Parathyroid adenoma (tissue), 2 donors: ENCODE measurements at regions not wholly inside any gene's neighbourhood (a gene's known extent, or its start where the extent isn't known, plus 50 kb on each side); places are given as distances from the start of the nearest gene placed in this dataset.

Experiments
- H2AFZ ChIP-seq: fragments of 300-600 bp; sonication (generic); one replicate; pipeline ENCODE4 v1.7.0; 2017; ENCODE audit warnings: antibody characterized with exemption, mild to moderate bottlenecking
- H3K27ac ChIP-seq: fragments of 300-600 bp; sonication (generic); one replicate; pipeline ENCODE4 v1.7.0; 2017
- H3K27me3 ChIP-seq: fragments of 300-600 bp; sonication (generic); one replicate; pipeline ENCODE4 v1.7.0; 2017; ENCODE audit warnings: low read length; ENCODE audit not compliant: control insufficient read depth, insufficient read depth
- H3K36me3 ChIP-seq: fragments of 300-600 bp; sonication (generic); one replicate; pipeline ENCODE4 v1.7.0; 2017; ENCODE audit warnings: low read length; ENCODE audit not compliant: control insufficient read depth, insufficient read depth
- H3K4me1 ChIP-seq: fragments of 300-600 bp; sonication (generic); one replicate; pipeline ENCODE4 v1.7.0; 2017; ENCODE audit warnings: control low read depth
- H3K4me2 ChIP-seq: fragments of 300-600 bp; sonication (generic); one replicate; pipeline ENCODE4 v1.7.0; 2017; ENCODE audit warnings: low read length
- H3K4me3 ChIP-seq: fragments of 300-600 bp; sonication (generic); one replicate; pipeline ENCODE4 v1.7.0; 2017; ENCODE audit warnings: low read depth, low read length
- H3K79me2 ChIP-seq: fragments of 300-600 bp; sonication (generic); one replicate; pipeline ENCODE4 v1.7.0; 2017; ENCODE audit warnings: control low read depth
- H3K9ac ChIP-seq: fragments of 300-600 bp; sonication (generic); one replicate; pipeline ENCODE4 v1.7.0; 2017; ENCODE audit warnings: mild to moderate bottlenecking
- H3K9me3 ChIP-seq: fragments of 300-600 bp; sonication (generic); one replicate; pipeline ENCODE4 v1.7.0; 2017; ENCODE audit warnings: low read length; ENCODE audit not compliant: control insufficient read depth
- TF ChIP-seq, protein P1 (sequence below): fragments of 300-600 bp; sonication (generic); IDR thresholded peaks from one replicate; pipeline ENCODE4 v1.7.0; 2017; ENCODE audit warnings: antibody characterized with exemption, mild to moderate bottlenecking
- donor health status: primary hyperparathyroidism.

DNA sequence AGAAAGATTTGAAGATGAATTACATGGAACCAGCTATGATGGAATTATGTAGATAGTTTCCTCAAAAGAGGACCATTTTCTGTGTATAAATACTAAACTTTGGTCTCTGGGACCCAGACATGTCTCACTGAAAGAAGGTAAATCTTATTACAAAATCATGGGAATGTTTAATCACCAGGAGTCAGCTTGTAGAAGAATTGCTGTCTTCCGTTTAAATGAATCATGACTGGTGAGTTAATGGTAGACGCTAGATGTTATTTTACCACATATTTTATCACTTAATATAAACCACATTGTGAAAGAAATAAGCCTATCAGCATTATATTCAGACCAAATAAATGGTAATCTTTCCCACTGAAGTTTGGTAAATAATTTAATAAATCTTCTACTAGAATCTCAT, 322.3 kb upstream of the SUCLG2 start:
- no peak overlapping the region for H3K9ac ChIP-seq
- no peaks in the 10 kb centered on the region for H3K27me3 ChIP-seq
- TF ChIP-seq, protein P1, sequence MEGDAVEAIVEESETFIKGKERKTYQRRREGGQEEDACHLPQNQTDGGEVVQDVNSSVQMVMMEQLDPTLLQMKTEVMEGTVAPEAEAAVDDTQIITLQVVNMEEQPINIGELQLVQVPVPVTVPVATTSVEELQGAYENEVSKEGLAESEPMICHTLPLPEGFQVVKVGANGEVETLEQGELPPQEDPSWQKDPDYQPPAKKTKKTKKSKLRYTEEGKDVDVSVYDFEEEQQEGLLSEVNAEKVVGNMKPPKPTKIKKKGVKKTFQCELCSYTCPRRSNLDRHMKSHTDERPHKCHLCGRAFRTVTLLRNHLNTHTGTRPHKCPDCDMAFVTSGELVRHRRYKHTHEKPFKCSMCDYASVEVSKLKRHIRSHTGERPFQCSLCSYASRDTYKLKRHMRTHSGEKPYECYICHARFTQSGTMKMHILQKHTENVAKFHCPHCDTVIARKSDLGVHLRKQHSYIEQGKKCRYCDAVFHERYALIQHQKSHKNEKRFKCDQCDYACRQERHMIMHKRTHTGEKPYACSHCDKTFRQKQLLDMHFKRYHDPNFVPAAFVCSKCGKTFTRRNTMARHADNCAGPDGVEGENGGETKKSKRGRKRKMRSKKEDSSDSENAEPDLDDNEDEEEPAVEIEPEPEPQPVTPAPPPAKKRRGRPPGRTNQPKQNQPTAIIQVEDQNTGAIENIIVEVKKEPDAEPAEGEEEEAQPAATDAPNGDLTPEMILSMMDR, result no peak
- H3K4me1 ChIP-seq, result no peaks in the 10 kb centered on the region
- H3K9me3 ChIP-seq, result no peaks in the 10 kb centered on the region
- H3K4me3 ChIP-seq, result no peak overlapping the region
- no peaks in the 10 kb centered on the region for H3K36me3 ChIP-seq
- H3K4me2 ChIP-seq, result no peak overlapping the region
- no peak overlapping the region for H2AFZ ChIP-seq
- no peak overlapping the region for H3K27ac ChIP-seq
- no peaks in the 10 kb centered on the region for H3K79me2 ChIP-seq

DNA sequence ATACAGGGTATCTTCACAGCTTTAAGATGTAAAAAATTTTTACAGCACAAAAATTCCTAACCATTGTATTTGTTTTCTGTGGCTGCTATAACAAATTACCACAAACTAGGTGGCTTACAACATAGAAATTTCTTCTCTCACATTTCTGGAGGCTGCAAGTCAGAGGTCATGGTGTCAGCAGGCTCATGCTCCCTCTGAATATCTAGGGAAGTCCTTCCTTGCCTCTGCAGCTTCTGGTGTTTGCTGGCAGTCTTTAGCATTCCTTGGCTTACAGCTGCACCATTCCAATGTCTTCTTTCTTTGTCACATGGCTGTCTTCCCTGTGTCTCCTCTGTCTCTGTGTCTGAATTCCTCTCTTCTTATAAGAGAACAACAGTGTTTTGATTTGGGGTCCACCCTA, 310.2 kb upstream of the SUCLG2 start:
- TF ChIP-seq, protein P1, result no peak
- Histone ChIP-seq H3K27ac (no peak overlapping the region), H3K4me1 (no peaks in the 10 kb centered on the region), H2AFZ (no peak overlapping the region), H3K4me2 (no peak overlapping the region), H3K27me3 (no peaks in the 10 kb centered on the region), H3K9me3 (no peaks in the 10 kb centered on the region), H3K4me3 (no peak overlapping the region), H3K36me3 (no peaks in the 10 kb centered on the region), H3K9ac (no peak overlapping the region), H3K79me2 (no peaks in the 10 kb centered on the region)

DNA sequence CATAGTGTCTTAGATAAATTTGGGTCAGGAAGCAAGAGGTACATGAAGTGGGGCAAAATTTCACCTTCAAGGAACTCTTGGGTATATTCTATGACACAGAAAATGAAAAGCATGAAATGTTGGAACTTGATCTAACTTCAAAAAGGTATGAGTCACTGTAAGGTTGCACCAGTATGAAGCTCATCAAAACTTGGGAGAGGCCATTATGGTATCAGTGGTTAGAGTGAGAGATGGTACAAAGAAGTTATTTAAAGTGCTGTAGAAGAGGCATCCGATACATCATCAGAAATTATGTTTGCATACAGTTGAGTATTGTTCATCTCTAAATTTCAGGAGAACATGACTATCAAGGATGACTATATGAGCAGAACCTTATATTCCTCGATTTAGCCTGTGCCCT, 302.9 kb upstream of the SUCLG2 start:
- H3K9me3 ChIP-seq, result no peaks in the 10 kb centered on the region
- no peaks in the 10 kb centered on the region for H3K79me2 ChIP-seq
- H3K4me1 ChIP-seq, result no peaks in the 10 kb centered on the region
- no peak overlapping the region for H3K4me3 ChIP-seq
- TF ChIP-seq, protein P1, result no peak
- no peak overlapping the region for H3K9ac ChIP-seq
- H3K27ac ChIP-seq, result no peak overlapping the region
- no peak overlapping the region for H3K4me2 ChIP-seq
- no peak overlapping the region for H2AFZ ChIP-seq
- H3K36me3 ChIP-seq, result no peaks in the 10 kb centered on the region
- no peaks in the 10 kb centered on the region for H3K27me3 ChIP-seq

DNA sequence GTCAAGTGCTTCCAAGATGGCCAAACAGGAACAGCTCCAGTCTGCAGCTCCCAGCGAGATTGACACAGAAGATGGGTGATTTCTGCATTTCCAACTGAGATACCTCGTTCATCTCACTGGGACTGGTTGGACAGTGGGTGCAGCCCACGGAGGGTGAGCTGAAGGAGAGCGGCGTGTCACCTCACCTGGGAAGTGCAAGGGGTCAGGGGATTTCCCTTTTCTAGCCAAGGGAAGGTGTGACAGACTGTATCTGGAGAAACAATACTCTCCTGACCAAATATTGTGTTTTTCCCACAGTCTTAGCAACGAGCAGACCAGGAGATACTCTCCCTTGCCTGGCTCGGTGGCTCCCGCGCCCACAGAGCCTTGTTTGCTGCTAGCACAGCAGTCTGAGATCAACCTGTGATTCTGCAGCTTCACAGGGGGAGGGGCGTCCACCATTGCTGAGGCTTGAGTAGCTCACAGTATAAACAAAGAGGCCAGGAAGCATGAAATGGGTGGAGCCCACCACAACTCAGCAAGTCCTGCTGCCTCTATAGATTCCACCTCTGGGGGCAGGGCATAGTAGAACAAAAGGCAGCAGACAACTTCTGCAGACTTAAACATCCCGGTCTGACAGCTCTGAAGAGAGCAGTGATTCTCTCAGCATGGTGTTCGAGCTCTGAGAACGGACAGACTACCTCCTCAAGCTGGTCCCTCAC, 293.5 kb upstream of the SUCLG2 start:
- Histone ChIP-seq H3K36me3 (no peaks in the 10 kb centered on the region), H3K4me3 (no peak overlapping the region), H3K4me1 (no peaks in the 10 kb centered on the region), H3K27me3 (no peaks in the 10 kb centered on the region), H3K79me2 (no peaks in the 10 kb centered on the region), H2AFZ (no peak overlapping the region), H3K4me2 (no peak overlapping the region), H3K9me3 (no peaks in the 10 kb centered on the region), H3K27ac (no peak overlapping the region), H3K9ac (no peak overlapping the region)
- TF ChIP-seq, protein P1, result no peak

DNA sequence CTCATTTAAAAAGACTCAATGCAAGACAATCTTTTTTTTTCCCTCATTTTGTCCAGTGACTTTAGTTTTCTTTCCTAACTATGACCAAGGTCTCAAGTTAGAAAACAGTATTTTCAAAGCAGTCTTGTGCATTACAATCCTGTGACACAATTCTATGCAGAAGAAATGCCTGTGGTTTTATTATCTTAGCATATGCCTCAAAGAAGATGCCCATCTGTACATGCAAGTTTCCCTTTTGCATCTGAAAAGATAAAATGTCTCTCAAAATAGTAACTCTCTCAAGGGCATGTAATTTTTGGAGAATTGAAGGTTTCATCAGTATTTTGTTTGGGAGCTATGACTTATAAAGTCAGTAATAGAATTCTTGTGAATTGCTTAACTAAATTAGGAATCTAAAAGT, 292.0 kb upstream of the SUCLG2 start:
- Histone ChIP-seq H3K4me2 (no peak overlapping the region), H3K27ac (no peak overlapping the region), H2AFZ (no peak overlapping the region), H3K9me3 (no peaks in the 10 kb centered on the region), H3K4me1 (no peaks in the 10 kb centered on the region), H3K79me2 (no peaks in the 10 kb centered on the region), H3K9ac (no peak overlapping the region), H3K27me3 (no peaks in the 10 kb centered on the region), H3K4me3 (no peak overlapping the region), H3K36me3 (no peaks in the 10 kb centered on the region)
- TF ChIP-seq, protein P1, result no peak
